ENCODE measurements at regions not wholly inside any gene's neighbourhood (a gene's known extent, or its start where the extent isn't known, plus 50 kb on each side); places are given as distances from the start of the nearest gene placed in this dataset.
"Not testable (repeated sequence)": the region's sequence is repeated elsewhere in the genome, so short reads cannot be mapped to it uniquely, and the experiment has no call there.

DNA sequence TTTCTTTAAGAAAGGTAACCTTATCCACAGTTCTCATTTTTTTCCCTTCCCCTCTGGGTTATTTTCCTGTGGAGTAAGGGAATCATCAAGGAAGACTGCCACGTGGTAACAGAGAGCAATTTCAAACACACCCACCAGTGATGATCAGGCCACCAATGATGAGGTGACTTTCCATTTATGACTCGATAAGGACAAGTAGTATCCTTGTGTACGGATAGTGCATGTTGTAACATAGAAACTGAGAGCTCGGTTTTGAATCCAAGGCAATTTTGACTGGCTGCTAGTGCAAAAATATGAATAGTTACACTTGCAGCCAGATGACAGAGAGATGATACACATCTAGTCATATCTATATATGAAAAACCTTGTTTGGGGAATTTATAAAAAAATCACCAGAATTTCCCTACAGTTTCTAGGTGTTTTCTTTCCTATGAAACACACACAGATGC is 143.6 kb upstream of the TCF4 start:
- ChIA-PET POLR2A (no interaction called here), CTCF (no interaction called here)
- DNase-seq (ENCODE audit: low read depth in 1 of 2, low spot score in 1 of 2): no peak
- WGBS (ENCODE audit: missing lambda C conversion rate): 38% methylated on average over 4 of the region's 4 CpGs
- no peak overlapping the region for H3K4me2 ChIP-seq
- TF ChIP-seq HOXA7 (CRISPR knock-in tag; IDR thresholded peaks at IDR 0.05): no peak
- TF ChIP-seq CEBPB (IDR thresholded peaks at IDR 0.05): no peak
- no peak for TF ChIP-seq ZC3H11A (IDR thresholded peaks at IDR 0.05)
- TF ChIP-seq, protein P1, sequence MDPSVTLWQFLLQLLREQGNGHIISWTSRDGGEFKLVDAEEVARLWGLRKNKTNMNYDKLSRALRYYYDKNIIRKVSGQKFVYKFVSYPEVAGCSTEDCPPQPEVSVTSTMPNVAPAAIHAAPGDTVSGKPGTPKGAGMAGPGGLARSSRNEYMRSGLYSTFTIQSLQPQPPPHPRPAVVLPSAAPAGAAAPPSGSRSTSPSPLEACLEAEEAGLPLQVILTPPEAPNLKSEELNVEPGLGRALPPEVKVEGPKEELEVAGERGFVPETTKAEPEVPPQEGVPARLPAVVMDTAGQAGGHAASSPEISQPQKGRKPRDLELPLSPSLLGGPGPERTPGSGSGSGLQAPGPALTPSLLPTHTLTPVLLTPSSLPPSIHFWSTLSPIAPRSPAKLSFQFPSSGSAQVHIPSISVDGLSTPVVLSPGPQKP (IDR thresholded peaks at IDR 0.05; ENCODE audit: low read depth, low read length): no peak
- TF ChIP-seq NR3C1 (IDR thresholded peaks at IDR 0.05): no peak
- TF ChIP-seq MAZ (IDR thresholded peaks at IDR 0.05; ENCODE audit: borderline replicate concordance, low read depth, low read length): no peak
- TF ChIP-seq HOXB13 (CRISPR knock-in tag; IDR thresholded peaks at IDR 0.05; ENCODE audit: low read depth): no peak
- TF ChIP-seq ESRRA (IDR thresholded peaks at IDR 0.05; ENCODE audit: borderline replicate concordance, low read length): no peak
- TF ChIP-seq CBX8 (IDR thresholded peaks at IDR 0.05): no peak
- TF ChIP-seq POLR2A (IDR thresholded peaks at IDR 0.05; ENCODE audit: low read length): no peak
- TF ChIP-seq, protein P2, sequence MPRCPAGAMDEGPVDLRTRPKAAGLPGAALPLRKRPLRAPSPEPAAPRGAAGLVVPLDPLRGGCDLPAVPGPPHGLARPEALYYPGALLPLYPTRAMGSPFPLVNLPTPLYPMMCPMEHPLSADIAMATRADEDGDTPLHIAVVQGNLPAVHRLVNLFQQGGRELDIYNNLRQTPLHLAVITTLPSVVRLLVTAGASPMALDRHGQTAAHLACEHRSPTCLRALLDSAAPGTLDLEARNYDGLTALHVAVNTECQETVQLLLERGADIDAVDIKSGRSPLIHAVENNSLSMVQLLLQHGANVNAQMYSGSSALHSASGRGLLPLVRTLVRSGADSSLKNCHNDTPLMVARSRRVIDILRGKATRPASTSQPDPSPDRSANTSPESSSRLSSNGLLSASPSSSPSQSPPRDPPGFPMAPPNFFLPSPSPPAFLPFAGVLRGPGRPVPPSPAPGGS (IDR thresholded peaks at IDR 0.05): no peak
- TF ChIP-seq HOXB5 (CRISPR knock-in tag; IDR thresholded peaks at IDR 0.05): no peak
- no peak for TF ChIP-seq EP300 (IDR thresholded peaks at IDR 0.05)
- no peak for TF ChIP-seq RAD21 (conservative IDR thresholded peaks at IDR 0.05 in 1 of 2, IDR thresholded peaks at IDR 0.05 in 1 of 2)
- TF ChIP-seq RFX5 (IDR thresholded peaks at IDR 0.05): no peak
- TF ChIP-seq ZFP36 (IDR thresholded peaks at IDR 0.05; ENCODE audit: borderline replicate concordance, partially characterized antibody): no peak
- no peak for TF ChIP-seq FOXS1 (CRISPR knock-in tag; IDR thresholded peaks at IDR 0.05)
- no peak for TF ChIP-seq RARB (CRISPR knock-in tag; IDR thresholded peaks at IDR 0.05)
- TF ChIP-seq PHF8 (IDR thresholded peaks at IDR 0.05; ENCODE audit: borderline replicate concordance, low read depth): no peak
- H3K4me1 ChIP-seq: no peaks in the 10 kb centered on the region
- H3K4me3 ChIP-seq: no peak overlapping the region
- no peak overlapping the region for H3K27ac ChIP-seq
- H3K9me3 ChIP-seq: no peaks in the 10 kb centered on the region
- FAIRE-seq: no peak
- ATAC-seq: no peak

DNA sequence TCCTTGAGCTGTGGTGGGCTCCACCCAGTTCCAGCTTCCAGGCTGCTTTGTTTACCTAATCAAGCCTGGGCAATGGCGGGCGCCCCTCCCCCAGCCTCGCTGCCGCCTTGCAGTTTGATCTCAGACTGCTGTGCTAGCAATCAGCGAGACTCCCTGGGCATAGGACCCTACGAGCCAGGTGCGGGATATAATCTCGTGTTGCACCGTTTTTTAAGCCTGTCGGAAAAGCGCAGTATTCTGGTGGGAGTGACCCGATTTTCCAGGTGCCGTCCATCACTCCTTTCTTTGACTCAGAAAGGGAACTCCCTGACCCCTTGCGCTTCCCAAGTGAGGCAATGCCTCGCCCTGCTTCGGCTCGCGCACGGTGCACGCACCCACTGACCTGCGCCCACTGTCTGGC is 133.0 kb upstream of the TCF4 start:
- DNase-seq (ENCODE audit: low read depth in 1 of 2, low spot score in 1 of 2); H3K9me3 ChIP-seq; FAIRE-seq; ATAC-seq; H3K27ac ChIP-seq; H3K4me3 ChIP-seq; H3K4me1 ChIP-seq; POLR2A ChIA-PET; CTCF ChIA-PET; H3K4me2 ChIP-seq: not testable (repeated sequence)
- 69% methylated on average over 11 of the region's 21 CpGs for WGBS (ENCODE audit: missing lambda C conversion rate)

DNA sequence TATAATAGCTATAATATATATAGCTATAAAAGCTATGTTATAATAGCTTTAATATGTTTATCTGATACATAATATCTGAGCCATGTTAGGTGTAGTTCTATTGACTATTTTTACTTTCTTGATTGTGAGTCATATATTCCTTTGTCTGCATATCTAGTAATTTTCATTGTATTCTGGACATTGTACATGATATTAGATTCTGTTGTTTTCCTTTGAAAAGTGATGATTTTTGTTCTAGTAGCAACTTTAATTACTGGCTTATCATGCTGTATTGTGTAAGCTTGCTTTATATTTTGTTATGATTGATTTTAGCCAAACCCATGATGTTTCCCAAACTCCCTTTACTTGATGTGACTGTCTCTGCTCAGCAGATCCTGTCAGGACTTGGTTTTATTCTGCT is 125.7 kb upstream of the TCF4 start:
- ChIA-PET POLR2A (no interaction called here), CTCF (no interaction called here)
- no peak for DNase-seq (ENCODE audit: low read depth in 1 of 2, low spot score in 1 of 2)
- Histone ChIP-seq H3K9me3 (no peaks in the 10 kb centered on the region), H3K4me1 (no peaks in the 10 kb centered on the region), H3K27ac (no peak overlapping the region), H3K4me3 (no peak overlapping the region), H3K4me2 (no peak overlapping the region)
- no peak for ATAC-seq
- TF ChIP-seq, protein P1 (IDR thresholded peaks at IDR 0.05; ENCODE audit: low read depth, low read length): no peak
- TF ChIP-seq POLR2AphosphoS2 (conservative IDR thresholded peaks at IDR 0.05; ENCODE audit: low read length): no peak
- no peak for FAIRE-seq
